ENCODE measurements at regions not wholly inside any gene's neighbourhood (a gene's known extent, or its start where the extent isn't known, plus 50 kb on each side); places are given as distances from the start of the nearest gene placed in this dataset.

GRCh38 chr14:22388669-22389595 lies 200.1 kb downstream of the DAD1 start:
- no peak overlapping the region for H3K27ac ChIP-seq
- H3K36me3 ChIP-seq: no peaks in the 10 kb centered on the region
- H3K4me1 ChIP-seq: peaks cover 0 to 22% (median 14%) of the 10 kb centered on the region in 6 donors
- WGBS, 5 donors: 79 to 92% (median 86%) methylated on average over 6 to 8 of the region's 8 CpGs
- H3K4me3 ChIP-seq: no peak overlapping the region
- peaks cover 0 to 7% (median 0%) of the 10 kb centered on the region in 7 donors for H3K27me3 ChIP-seq (replicated peaks in 1 of 7)
- TF ChIP-seq POLR2AphosphoS5 (IDR thresholded peaks at IDR 0.05) (no peak), CTCF (IDR thresholded peaks at IDR 0.05 in 8 of 11, conservative IDR thresholded peaks at IDR 0.05 in 3 of 11) (no peak), POLR2A (IDR thresholded peaks at IDR 0.05) (no peak)
- H3K9me3 ChIP-seq: no peaks in the 10 kb centered on the region
- intact Hi-C loops (cut with DNase I; ENCODE audit: low total_unique reads): loop anchor here (10.0 kb wide), 1 partner anchor 166 kb away; no protein-coding TSS in a partner anchor
- DNase-seq: no peak

- no peak overlapping the region for H3K27ac ChIP-seq
- 48 to 66% (median 55%) methylated on average over 11 of the region's 11 CpGs for WGBS, 5 donors
- H3K4me3 ChIP-seq: no peak overlapping the region
- intact Hi-C loops (cut with DNase I; ENCODE audit: low total_unique reads): loop anchor here (10.0 kb wide), 1 partner anchor 167 kb away; no protein-coding TSS in a partner anchor
- no peak for DNase-seq
- peaks cover 0 to 7% (median 0%) of the 10 kb centered on the region in 7 donors for H3K27me3 ChIP-seq (replicated peaks in 1 of 7)
- TF ChIP-seq POLR2A (IDR thresholded peaks at IDR 0.05) (no peak), CTCF (IDR thresholded peaks at IDR 0.05 in 8 of 11, conservative IDR thresholded peaks at IDR 0.05 in 3 of 11) (peak in 1 of 11 experiments; percentile 4)
- H3K36me3 ChIP-seq: no peaks in the 10 kb centered on the region
- peaks cover 0 to 34% (median 17%) of the 10 kb centered on the region in 6 donors for H3K4me1 ChIP-seq
- H3K9me3 ChIP-seq: no peaks in the 10 kb centered on the region
Measured at GRCh38 chr14:22387776-22388241, 201.2 kb downstream of the DAD1 start.

- Histone ChIP-seq H3K27me3 (replicated peaks in 1 of 7) (peaks cover 0 to 7% (median 0%) of the 10 kb centered on the region in 7 donors), H3K9me3 (no peaks in the 10 kb centered on the region), H3K4me1 (peaks cover 0 to 35% (median 15%) of the 10 kb centered on the region in 6 donors), H3K36me3 (no peaks in the 10 kb centered on the region), H3K27ac (no peak overlapping the region), H3K4me3 (no peak overlapping the region)
- WGBS, 5 donors: 53 to 57% (median 55%) methylated on average over 22 of the region's 22 CpGs
- TF ChIP-seq CTCF (IDR thresholded peaks at IDR 0.05 in 8 of 11, conservative IDR thresholded peaks at IDR 0.05 in 3 of 11): peak; percentile 44 to 81 (median 74)
- TF ChIP-seq POLR2A (IDR thresholded peaks at IDR 0.05): no peak
- TF ChIP-seq POLR2AphosphoS5 (IDR thresholded peaks at IDR 0.05): no peak
- intact Hi-C loops (cut with DNase I; ENCODE audit: low total_unique reads): loop anchor here (10.0 kb wide), 1 partner anchor 168 kb away; no protein-coding TSS in a partner anchor
- DNase-seq: peak; percentile 76
Measured at GRCh38 chr14:22386924-22387775, 201.9 kb downstream of the DAD1 start.
